Thymus (tissue), 11 donors: ENCODE measurements at regions not wholly inside any gene's neighbourhood (a gene's known extent, or its start where the extent isn't known, plus 50 kb on each side); places are given as distances from the start of the nearest gene placed in this dataset.

ENCODE experiments used
- DNase-seq, 9 donors: peaks; one replicate each; pipeline ENCODE4 v3.0.0-alpha.2; 2013; ENCODE audit warnings: low spot score in 9 of 9, low read depth in 6 of 9, missing footprints in 1 of 9
- H3K27ac ChIP-seq, 2 donors: one replicate each; pipeline ENCODE4 v1.5.1; 2013; ENCODE audit warnings: control low read depth in 1 of 2, low read depth in 1 of 2, low read length in 1 of 2, mild to moderate bottlenecking in 1 of 2, moderate library complexity in 1 of 2
- H3K27me3 ChIP-seq, 2 donors: one replicate each; pipeline ENCODE4 v1.5.1; 2013; ENCODE audit warnings: low read length in 1 of 2; ENCODE audit not compliant: control insufficient read depth in 2 of 2, insufficient read depth in 1 of 2
- H3K36me3 ChIP-seq, 2 donors: one replicate each; pipeline ENCODE4 v1.5.1; 2013; ENCODE audit warnings: low read length in 1 of 2, mild to moderate bottlenecking in 1 of 2, moderate library complexity in 1 of 2; ENCODE audit not compliant: control insufficient read depth in 2 of 2, insufficient read depth in 2 of 2
- H3K4me1 ChIP-seq, 2 donors: one replicate each; pipeline ENCODE4 v1.5.1; 2013; ENCODE audit warnings: low read length in 2 of 2; ENCODE audit not compliant: control insufficient read depth in 2 of 2, insufficient read depth in 2 of 2
- H3K4me3 ChIP-seq, 2 donors: one replicate each; pipeline ENCODE4 v1.5.1; 2013; ENCODE audit warnings: low read length in 2 of 2, control low read depth in 1 of 2, mild to moderate bottlenecking in 1 of 2
- H3K9me3 ChIP-seq, 2 donors: one replicate each; pipeline ENCODE4 v1.5.1; 2013; ENCODE audit warnings: low read length in 1 of 2, mild to moderate bottlenecking in 1 of 2; ENCODE audit not compliant: control insufficient read depth in 2 of 2, insufficient read depth in 1 of 2
- WGBS: extraction: QIAGEN DNeasy Blood & Tissue Kit; methylation state at CpG from one replicate; pipeline ENCODE4 v1.1.7; 2013; 5-methylcytosine and 5-hydroxymethylcytosine counted together
- donor health status: healthy.

DNA sequence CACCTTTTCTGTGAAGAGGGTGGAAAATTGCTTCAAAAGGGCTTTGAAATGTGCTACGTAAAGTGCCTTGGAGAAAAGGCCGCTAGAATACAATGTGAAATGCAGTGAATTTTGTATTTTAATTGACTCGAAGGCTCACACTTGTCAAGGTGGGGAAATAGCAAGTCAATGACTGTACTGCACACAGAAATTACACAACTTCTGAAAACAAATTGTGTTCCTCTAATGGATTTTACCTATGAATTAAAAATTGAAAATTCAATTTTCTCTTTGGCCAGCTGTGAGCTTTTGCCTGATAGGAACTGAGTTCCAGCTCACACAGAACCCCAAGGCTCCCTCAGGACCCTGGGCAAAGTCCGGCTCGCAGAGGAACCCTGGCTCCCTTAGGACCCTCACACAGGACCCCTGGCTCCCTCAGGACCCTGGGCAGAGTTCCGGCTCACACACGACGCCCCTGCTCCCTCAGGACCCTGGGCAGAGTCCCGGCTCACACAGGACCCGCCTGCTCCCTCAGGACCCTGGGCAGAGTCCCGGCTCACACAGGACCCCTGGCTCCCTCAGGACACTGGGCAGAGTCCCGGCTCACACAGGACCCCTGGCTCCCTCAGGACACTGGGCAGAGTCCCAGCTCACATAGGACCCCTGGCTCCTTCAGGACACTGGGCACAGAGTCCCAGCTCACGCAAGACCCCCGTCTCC, 324.9 kb downstream of the UQCRFS1 start:
- Histone ChIP-seq H3K9me3 (no peaks in the 10 kb centered on the region), H3K27ac (no peak overlapping the region), H3K36me3 (no peaks in the 10 kb centered on the region), H3K27me3 (peaks cover 0 to 7% of the 10 kb centered on the region in 2 donors), H3K4me3 (no peak overlapping the region), H3K4me1 (no peaks in the 10 kb centered on the region)
- no peak for DNase-seq
- 77% methylated on average over 14 of the region's 14 CpGs for WGBS

- H3K27me3 ChIP-seq, result peaks cover 0 to 7% of the 10 kb centered on the region in 2 donors
- H3K4me1 ChIP-seq, result no peaks in the 10 kb centered on the region
- H3K9me3 ChIP-seq, result no peaks in the 10 kb centered on the region
- H3K27ac ChIP-seq, result no peak overlapping the region
- H3K36me3 ChIP-seq, result no peaks in the 10 kb centered on the region
- WGBS, result 29% methylated on average over 3 of the region's 3 CpGs
- DNase-seq, result no peak
- H3K4me3 ChIP-seq, result no peak overlapping the region
Measured at GRCh38 chr19:28886708-28887107, 326.2 kb downstream of the UQCRFS1 start.

- no peaks in the 10 kb centered on the region for H3K4me1 ChIP-seq
- H3K27ac ChIP-seq, result no peak overlapping the region
- peaks cover 0 to 9% of the 10 kb centered on the region in 2 donors for H3K27me3 ChIP-seq
- 79% methylated on average over 4 of the region's 4 CpGs for WGBS
- no peaks in the 10 kb centered on the region for H3K36me3 ChIP-seq
- no peaks in the 10 kb centered on the region for H3K9me3 ChIP-seq
- DNase-seq, result no peak
- H3K4me3 ChIP-seq, result no peak overlapping the region
Measured at GRCh38 chr19:28885965-28886364, 327.0 kb downstream of the UQCRFS1 start.

DNA sequence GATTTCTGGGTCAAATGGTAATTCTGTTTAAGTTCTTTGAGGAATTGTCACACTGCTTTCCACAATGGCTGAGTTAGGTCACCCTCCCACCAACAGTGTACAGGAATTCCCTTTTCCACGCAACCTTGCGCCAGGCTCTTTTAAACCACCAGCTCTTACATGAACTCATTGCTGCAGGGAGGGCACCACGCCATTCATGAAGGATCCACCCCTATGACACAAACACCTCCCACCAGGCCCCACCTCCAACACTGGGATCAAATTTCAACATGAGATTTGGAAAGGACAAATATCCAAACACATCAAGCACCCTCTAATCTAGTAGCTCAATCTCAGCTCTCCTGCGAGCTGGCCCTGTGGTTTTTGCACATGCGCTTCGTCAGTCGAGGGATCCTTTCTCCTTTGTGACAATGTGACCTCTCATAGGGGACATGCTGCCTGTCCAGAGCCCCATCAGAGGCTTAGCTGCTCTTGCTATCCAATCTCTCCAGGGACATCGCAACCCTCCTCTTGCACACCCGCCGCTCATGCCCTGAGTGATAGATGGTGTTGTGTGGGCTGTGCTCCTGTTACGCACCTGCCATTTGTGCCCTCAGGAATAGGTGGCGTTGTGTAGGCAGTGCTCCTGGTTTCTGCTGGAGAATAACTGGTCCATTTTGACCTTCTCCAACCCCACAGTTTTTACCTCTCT, 328.0 kb downstream of the UQCRFS1 start:
- DNase-seq, result no peak
- H3K4me3 ChIP-seq, result no peak overlapping the region
- no peaks in the 10 kb centered on the region for H3K4me1 ChIP-seq
- H3K9me3 ChIP-seq, result no peaks in the 10 kb centered on the region
- H3K36me3 ChIP-seq, result no peaks in the 10 kb centered on the region
- H3K27me3 ChIP-seq, result peaks cover 0 to 9% of the 10 kb centered on the region in 2 donors
- H3K27ac ChIP-seq, result no peak overlapping the region
- 69% methylated on average over 12 of the region's 12 CpGs for WGBS

DNA sequence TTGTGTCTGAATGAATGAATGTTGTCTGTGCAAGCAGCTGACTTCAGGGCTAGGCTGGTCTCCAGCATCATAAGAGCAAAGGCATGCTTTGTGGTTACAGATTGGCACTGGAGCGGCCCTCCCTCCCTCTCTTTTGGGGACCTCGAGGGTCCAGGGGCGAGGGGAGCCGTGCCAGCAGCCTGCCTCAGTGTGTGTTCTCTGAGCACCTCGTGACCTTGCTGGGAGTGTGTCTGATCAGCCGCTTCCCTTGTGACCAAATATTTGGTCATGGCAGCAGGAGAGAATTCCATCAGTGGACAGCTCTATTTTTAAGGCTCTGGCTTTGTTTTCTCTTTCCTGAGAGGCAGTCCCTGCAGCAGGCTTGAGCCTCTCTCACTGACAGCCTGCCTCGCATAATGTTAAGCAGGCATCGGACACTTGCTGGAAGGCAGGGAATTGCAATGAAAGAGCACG, 329.7 kb downstream of the UQCRFS1 start:
- DNase-seq, result no peak
- WGBS, result 66% methylated on average over 9 of the region's 9 CpGs
- Histone ChIP-seq H3K27ac (no peak overlapping the region), H3K9me3 (no peaks in the 10 kb centered on the region), H3K4me3 (no peak overlapping the region), H3K27me3 (peaks cover 0 to 5% of the 10 kb centered on the region in 2 donors), H3K36me3 (no peaks in the 10 kb centered on the region), H3K4me1 (no peaks in the 10 kb centered on the region)

DNA sequence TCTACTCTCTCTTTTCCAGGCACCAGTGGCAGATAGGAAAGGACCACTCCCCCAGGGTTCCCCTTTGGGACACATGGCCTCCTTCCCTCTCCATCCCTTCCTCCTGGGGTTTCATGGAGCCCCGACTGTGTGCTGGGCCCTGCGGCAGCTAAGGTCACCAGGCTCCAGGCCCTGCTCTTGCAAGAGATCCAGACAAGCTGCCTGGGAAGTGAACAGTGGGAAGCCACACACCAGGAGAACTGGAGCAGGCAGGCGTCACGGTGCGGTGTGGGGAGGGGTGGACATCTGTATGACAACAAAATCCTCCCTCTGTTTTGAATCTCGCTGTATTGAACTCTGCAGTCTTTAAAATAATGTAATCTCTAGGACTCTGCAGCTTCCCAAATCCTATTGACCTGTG, 330.1 kb downstream of the UQCRFS1 start:
- H3K27ac ChIP-seq, result no peak overlapping the region
- H3K36me3 ChIP-seq, result no peaks in the 10 kb centered on the region
- no peaks in the 10 kb centered on the region for H3K4me1 ChIP-seq
- no peak for DNase-seq
- WGBS, result 72% methylated on average over 6 of the region's 6 CpGs
- no peak overlapping the region for H3K4me3 ChIP-seq
- peaks cover 0 to 2% of the 10 kb centered on the region in 2 donors for H3K27me3 ChIP-seq
- no peaks in the 10 kb centered on the region for H3K9me3 ChIP-seq

- H3K4me3 ChIP-seq, result no peak overlapping the region
- WGBS, result 38% methylated on average over 8 of the region's 8 CpGs
- peaks cover 0 to 2% of the 10 kb centered on the region in 2 donors for H3K27me3 ChIP-seq
- H3K9me3 ChIP-seq, result no peaks in the 10 kb centered on the region
- no peak overlapping the region for H3K27ac ChIP-seq
- H3K36me3 ChIP-seq, result no peaks in the 10 kb centered on the region
- H3K4me1 ChIP-seq, result no peaks in the 10 kb centered on the region
- DNase-seq, result no peak
Measured at GRCh38 chr19:28881616-28882015, 331.3 kb downstream of the UQCRFS1 start.

DNA sequence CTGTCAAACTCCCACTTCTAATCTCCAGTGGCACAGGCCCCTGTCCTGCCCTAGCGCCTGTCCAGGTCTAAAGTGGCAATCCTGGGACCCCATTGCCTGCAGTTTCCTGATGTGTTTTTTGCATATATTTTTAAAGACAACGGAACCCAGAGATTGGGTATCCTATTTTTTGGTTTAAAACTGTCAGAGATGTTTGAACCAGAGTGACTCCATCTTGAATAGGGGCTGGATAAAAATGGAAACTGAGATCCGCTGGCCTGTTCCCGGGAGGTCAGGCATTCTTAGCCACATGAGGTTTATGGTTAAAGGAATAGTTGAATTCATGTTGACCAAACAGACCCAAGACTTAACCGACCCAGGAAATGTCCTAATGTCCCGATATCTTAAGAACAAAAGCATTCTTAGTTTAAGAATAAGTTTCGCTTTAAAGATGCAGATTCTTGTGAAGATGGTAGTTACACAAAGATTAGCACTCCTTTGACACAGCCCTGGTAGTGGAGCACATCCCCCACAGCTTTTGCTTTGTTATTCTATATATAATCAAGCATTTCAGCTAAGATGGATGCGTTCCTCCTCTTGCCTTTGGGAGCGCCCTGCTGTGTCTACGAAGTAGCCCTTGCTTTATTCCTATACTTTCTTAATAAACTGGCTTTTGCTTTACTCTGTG, 332.1 kb downstream of the UQCRFS1 start:
- Histone ChIP-seq H3K4me1 (no peaks in the 10 kb centered on the region), H3K27me3 (peaks cover 0 to 2% of the 10 kb centered on the region in 2 donors), H3K36me3 (no peaks in the 10 kb centered on the region), H3K4me3 (no peak overlapping the region), H3K27ac (no peak overlapping the region), H3K9me3 (no peaks in the 10 kb centered on the region)
- no peak for DNase-seq
- 74% methylated on average over 10 of the region's 10 CpGs for WGBS
